ENCODE measurements at regions not wholly inside any gene's neighbourhood (a gene's known extent, or its start where the extent isn't known, plus 50 kb on each side); places are given as distances from the start of the nearest gene placed in this dataset.

GRCh38 chr16:72425571-72426341, 253.8 kb upstream of the PMFBP1 start:
- TF ChIP-seq CTCF (conservative IDR thresholded peaks at IDR 0.05; ENCODE audit: low read depth, low read length), result no peak
- TF ChIP-seq EZH2phosphoT487 (IDR thresholded peaks at IDR 0.05; ENCODE audit: borderline replicate concordance, low read length), result no peak
